WI38 (cell line): ENCODE measurements at regions not wholly inside any gene's neighbourhood (a gene's known extent, or its start where the extent isn't known, plus 50 kb on each side); places are given as distances from the start of the nearest gene placed in this dataset.
A peak's percentile ranks its signal among the peaks of the same experiment; 100 is the strongest.
"Not testable (repeated sequence)": the region's sequence is repeated elsewhere in the genome, so short reads cannot be mapped to it uniquely, and the experiment has no call there.

Experiments used
- H3K4me3 ChIP-seq: 2 replicates; pipeline ENCODE4 v1.5.1; 2011; ENCODE audit warnings: low read depth, mild to moderate bottlenecking, control low read depth, low read length
- CTCF ChIP-seq: IDR thresholded peaks from 2 replicates; pipeline ENCODE4 v1.5.1; 2012; ENCODE audit warnings: low read depth, mild to moderate bottlenecking, control low read depth, low read length

GRCh38 chr22:25331050-25331449, 111.6 kb downstream of the CRYBB2 start:
- H3K4me3 ChIP-seq: no peak overlapping the region
- no peak for TF ChIP-seq CTCF

GRCh38 chr22:25331911-25332310, 112.5 kb downstream of the CRYBB2 start:
- not testable (repeated sequence) for H3K4me3 ChIP-seq

GRCh38 chr22:25332386-25332785, 112.9 kb downstream of the CRYBB2 start:
- H3K4me3 ChIP-seq: no peak overlapping the region
- TF ChIP-seq CTCF: no peak

- TF ChIP-seq CTCF: 0 out of 2 replicates have a peak, but pooled peaks have one; percentile 11
- H3K4me3 ChIP-seq: no peak overlapping the region
Observed at GRCh38 chr22:25334162-25334490, 114.7 kb downstream of the CRYBB2 start.

- H3K4me3 ChIP-seq: not testable (repeated sequence)
Observed at GRCh38 chr22:25334631-25335030, 115.2 kb downstream of the CRYBB2 start.

- not testable (repeated sequence) for H3K4me3 ChIP-seq
Observed at GRCh38 chr22:25335276-25335675, 115.8 kb downstream of the CRYBB2 start.

- not testable (repeated sequence) for H3K4me3 ChIP-seq
Observed at GRCh38 chr22:25340536-25340935, 121.1 kb downstream of the CRYBB2 start.

GRCh38 chr22:25344366-25344765, 124.9 kb downstream of the CRYBB2 start:
- H3K4me3 ChIP-seq: not testable (repeated sequence)

- TF ChIP-seq CTCF: no peak
Observed at GRCh38 chr22:25346859-25347751, 127.7 kb downstream of the CRYBB2 start.

GRCh38 chr22:25347752-25348102, 128.3 kb downstream of the CRYBB2 start:
- no peak overlapping the region for H3K4me3 ChIP-seq
- no peak for TF ChIP-seq CTCF

More at GRCh38 chr22:25346859-25347751, 127.7 kb downstream of the CRYBB2 start:
- H3K4me3 ChIP-seq: no peak overlapping the region
